GM12892 (cell line): ENCODE measurements at regions not wholly inside any gene's neighbourhood (a gene's known extent, or its start where the extent isn't known, plus 50 kb on each side); places are given as distances from the start of the nearest gene placed in this dataset.
"Not testable (repeated sequence)": the region's sequence is repeated elsewhere in the genome, so short reads cannot be mapped to it uniquely, and the experiment has no call there.

Experiments used
- DNase-seq: peaks from one replicate; pipeline ENCODE4 v3.0.0; 2011; ENCODE audit not compliant: insufficient read length
- FAIRE-seq: peaks from 2 replicates; lab custom pipeline; 2011; peaks lifted over from hg19 to GRCh38; lab: Jason Lieb, UNC
- POLR2A ChIP-seq: IDR thresholded peaks from 2 replicates; pipeline ENCODE4 v1.6.1; 2011; ENCODE audit warnings: low read depth, low read length, control low read depth
- POLR2AphosphoS5 ChIP-seq: IDR thresholded peaks from 2 replicates; pipeline ENCODE4 v1.6.1; 2011; ENCODE audit warnings: low read depth, low read length, control low read depth
- TAF1 ChIP-seq: IDR thresholded peaks from 2 replicates; pipeline ENCODE4 v1.6.1; 2011; ENCODE audit warnings: low read depth, mild to moderate bottlenecking, control low read depth, low read length, borderline replicate concordance

- DNase-seq (no peak), FAIRE-seq (no peak)
- no peak for TF ChIP-seq POLR2AphosphoS5
- no peak for TF ChIP-seq TAF1
- TF ChIP-seq POLR2A: no peak
These were observed 265.9 kb upstream of the FAM78B start for GRCh38 chr1:166432655-166433054.

GRCh38 chr1:166433404-166434304 lies 266.9 kb upstream of the FAM78B start:
- DNase-seq, FAIRE-seq: not testable (repeated sequence)

- DNase-seq: no peak
- FAIRE-seq: no peak
- no peak for TF ChIP-seq POLR2AphosphoS5
- TF ChIP-seq POLR2A: no peak
- no peak for TF ChIP-seq TAF1
These were observed 290.9 kb upstream of the FAM78B start for GRCh38 chr1:166457700-166458099.

- TF ChIP-seq POLR2A: no peak
- TF ChIP-seq POLR2AphosphoS5: no peak
- no peak for TF ChIP-seq TAF1
- FAIRE-seq (no peak), DNase-seq (no peak)
These were observed 297.5 kb upstream of the FAM78B start for GRCh38 chr1:166464333-166464732.

GRCh38 chr1:166470014-166470413 lies 303.2 kb upstream of the FAM78B start:
- no peak for TF ChIP-seq TAF1
- no peak for TF ChIP-seq POLR2A
- TF ChIP-seq POLR2AphosphoS5: no peak
- DNase-seq (no peak), FAIRE-seq (no peak)

- no peak for TF ChIP-seq TAF1
- TF ChIP-seq POLR2AphosphoS5: no peak
- TF ChIP-seq POLR2A: no peak
- DNase-seq (no peak), FAIRE-seq (no peak)
These were observed 303.6 kb upstream of the FAM78B start for GRCh38 chr1:166470441-166470840.

GRCh38 chr1:166471359-166471758 lies 304.6 kb upstream of the FAM78B start:
- FAIRE-seq (no peak), DNase-seq (no peak)
- TF ChIP-seq POLR2A (no peak), POLR2AphosphoS5 (no peak), TAF1 (no peak)

GRCh38 chr1:166479052-166479631 lies 312.3 kb upstream of the FAM78B start:
- DNase-seq: no peak
- no peak for TF ChIP-seq POLR2AphosphoS5
- TF ChIP-seq POLR2A: no peak
- TF ChIP-seq TAF1: no peak
- FAIRE-seq: peak; percentile 70

- TF ChIP-seq POLR2AphosphoS5: no peak
- FAIRE-seq (no peak), DNase-seq (no peak)
These were observed 317.7 kb upstream of the FAM78B start for GRCh38 chr1:166484471-166484870.

GRCh38 chr1:166484871-166485270 lies 318.1 kb upstream of the FAM78B start:
- TF ChIP-seq POLR2A (no peak), TAF1 (no peak), POLR2AphosphoS5 (no peak)
- DNase-seq (no peak), FAIRE-seq (no peak)

GRCh38 chr1:166485620-166486019 lies 318.8 kb upstream of the FAM78B start:
- no peak for TF ChIP-seq POLR2AphosphoS5
- no peak for TF ChIP-seq TAF1
- no peak for TF ChIP-seq POLR2A
- DNase-seq (no peak), FAIRE-seq (no peak)

GRCh38 chr1:166488327-166488726 lies 321.5 kb upstream of the FAM78B start:
- TF ChIP-seq POLR2AphosphoS5 (no peak), POLR2A (no peak), TAF1 (no peak)
- FAIRE-seq (no peak), DNase-seq (no peak)
